Retinal pigment epithelial cell (primary cell): ENCODE measurements at regions not wholly inside any gene's neighbourhood (a gene's known extent, or its start where the extent isn't known, plus 50 kb on each side); places are given as distances from the start of the nearest gene placed in this dataset.

Experiments
- DNase-seq: peaks from one replicate; pipeline ENCODE4 v3.0.0-alpha.2; 2010; ENCODE audit warnings: low read depth
- H3K4me3 ChIP-seq: 2 replicates; pipeline ENCODE4 v1.5.1; 2011; ENCODE audit warnings: mild to moderate bottlenecking, low read length, control low read depth, moderate library complexity
- CTCF ChIP-seq: conservative IDR thresholded peaks from 2 replicates; pipeline ENCODE4 v1.5.1; 2011; ENCODE audit warnings: low read depth, low read length, control low read depth, inconsistent platforms

GRCh38 chr7:125357676-125358455, 428.2 kb upstream of the POT1 start:
- no peak for DNase-seq
- no peak overlapping the region for H3K4me3 ChIP-seq
- TF ChIP-seq CTCF: no peak

GRCh38 chr7:125355899-125356298, 426.3 kb upstream of the POT1 start:
- DNase-seq: no peak
- no peak for TF ChIP-seq CTCF
- no peak overlapping the region for H3K4me3 ChIP-seq

GRCh38 chr7:125347269-125347668, 417.6 kb upstream of the POT1 start:
- H3K4me3 ChIP-seq: no peak overlapping the region
- no peak for TF ChIP-seq CTCF
- no peak for DNase-seq

- DNase-seq: no peak
- no peak for TF ChIP-seq CTCF
- H3K4me3 ChIP-seq: no peak overlapping the region
Measured at GRCh38 chr7:125338110-125338509, 408.5 kb upstream of the POT1 start.

GRCh38 chr7:125336326-125336725, 406.7 kb upstream of the POT1 start:
- no peak for TF ChIP-seq CTCF
- DNase-seq: peak; percentile 56
- no peak overlapping the region for H3K4me3 ChIP-seq

- no peak for TF ChIP-seq CTCF
- H3K4me3 ChIP-seq: no peak overlapping the region
- DNase-seq: no peak
Measured at GRCh38 chr7:125326666-125327255, 397.1 kb upstream of the POT1 start.

GRCh38 chr7:125316466-125316865, 386.8 kb upstream of the POT1 start:
- no peak for DNase-seq
- H3K4me3 ChIP-seq: no peak overlapping the region
- TF ChIP-seq CTCF: peak; percentile 38
